Body of pancreas (tissue), 4 donors: ENCODE measurements at regions not wholly inside any gene's neighbourhood (a gene's known extent, or its start where the extent isn't known, plus 50 kb on each side); places are given as distances from the start of the nearest gene placed in this dataset.

ENCODE experiments used
- CTCF ChIP-seq, 7 experiments: fragments of 450-650 bp in 4 of 7; fragments of 200-600 bp in 3 of 7; sonication (generic) in 3 of 7; IDR thresholded peaks; one replicate each; pipeline ENCODE4 v1.5.1; 2016 to 2019; ENCODE audit warnings: antibody characterized with exemption in 7 of 7
- POLR2A ChIP-seq, 3 donors: fragments of 450-650 bp; IDR thresholded peaks; one replicate each; pipeline ENCODE4 v1.6.1; 2016; ENCODE audit warnings: antibody characterized with exemption in 3 of 3, mild to moderate bottlenecking in 2 of 3

DNA sequence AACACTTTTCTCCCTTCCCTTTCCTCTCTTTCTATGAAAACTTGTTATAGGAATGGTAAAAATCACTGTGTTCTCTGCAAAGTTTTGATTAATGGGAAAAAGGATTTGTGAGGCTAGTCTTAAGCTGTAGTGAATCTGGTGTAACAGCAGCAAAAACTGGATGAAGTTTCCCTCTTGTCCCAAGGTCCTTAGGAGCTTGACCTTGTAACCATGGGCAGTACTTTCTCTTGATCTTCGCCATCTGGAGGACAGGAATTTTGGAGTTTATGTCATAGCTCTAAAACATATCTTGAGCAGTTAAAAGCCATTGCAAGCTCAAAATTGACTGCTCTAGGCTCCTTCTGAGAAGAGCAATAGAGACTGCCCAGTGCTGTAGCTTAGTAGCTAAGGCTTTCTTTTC is 56.5 kb upstream of the GPD1L start:
- TF ChIP-seq CTCF (IDR thresholded peaks at IDR 0.05): no peak
- no peak for TF ChIP-seq POLR2A (IDR thresholded peaks at IDR 0.05)
